Ascending aorta (tissue), 2 donors: ENCODE measurements at regions not wholly inside any gene's neighbourhood (a gene's known extent, or its start where the extent isn't known, plus 50 kb on each side); places are given as distances from the start of the nearest gene placed in this dataset.
"Not testable (repeated sequence)": the region's sequence is repeated elsewhere in the genome, so short reads cannot be mapped to it uniquely, and the experiment has no call there.

Experiments
- DNase-seq, 2 donors: peaks; one replicate each; pipeline ENCODE4 v3.0.0-alpha.2; 2019; ENCODE audit warnings: low spot score in 2 of 2
- H3K27ac ChIP-seq, 2 donors: fragments of 200-600 bp; sonication (generic); one replicate each; pipeline ENCODE4 v1.5.1; 2016 to 2017; ENCODE audit warnings: mild to moderate bottlenecking in 1 of 2
- H3K27me3 ChIP-seq: fragments of 200-600 bp; sonication (generic); one replicate; pipeline ENCODE4 v1.5.1; 2017
- H3K36me3 ChIP-seq, 2 donors: fragments of 200-600 bp; sonication (generic); one replicate each; pipeline ENCODE4 v1.5.1; 2016
- H3K4me1 ChIP-seq, 2 donors: fragments of 200-600 bp; sonication (generic); one replicate each; pipeline ENCODE4 v1.5.1; 2016 to 2017; ENCODE audit warnings: mild to moderate bottlenecking in 1 of 2
- H3K4me3 ChIP-seq, 2 donors: fragments of 200-600 bp; sonication (generic); one replicate each; pipeline ENCODE4 v1.5.1; 2016 to 2017; ENCODE audit warnings: mild to moderate bottlenecking in 1 of 2
- H3K9me3 ChIP-seq, 2 donors: fragments of 200-600 bp; sonication (generic); one replicate each; pipeline ENCODE4 v1.5.1; 2016
- CTCF ChIP-seq, 3 experiments: fragments of 200-600 bp in 2 of 3; fragments of 450-650 bp in 1 of 3; sonication (generic) in 2 of 3; IDR thresholded peaks; one replicate each; pipeline ENCODE4 v1.5.1; 2016 to 2019; ENCODE audit warnings: antibody characterized with exemption in 3 of 3, mild to moderate bottlenecking in 1 of 3, moderate library complexity in 1 of 3
- intact Hi-C: fragments of 100-400 bp; cut with DNase I; formaldehyde crosslinking; loops from one replicate; pipeline ENCODE4 v1.15.1; 2023

GRCh38 chr4:131764730-131765129, 1384.4 kb upstream of the PCDH10 start:
- Histone ChIP-seq H3K27ac (no peak overlapping the region), H3K9me3 (no peaks in the 10 kb centered on the region), H3K4me3 (no peak overlapping the region), H3K27me3 (no peaks in the 10 kb centered on the region), H3K4me1 (no peaks in the 10 kb centered on the region), H3K36me3 (no peaks in the 10 kb centered on the region)
- TF ChIP-seq CTCF (IDR thresholded peaks at IDR 0.05): no peak
- no peak for DNase-seq
- intact Hi-C loops: no loop called here

GRCh38 chr4:131774382-131774781, 1374.7 kb upstream of the PCDH10 start:
- intact Hi-C loops, H3K36me3 ChIP-seq, H3K27ac ChIP-seq, H3K4me1 ChIP-seq, DNase-seq, H3K27me3 ChIP-seq, H3K9me3 ChIP-seq, H3K4me3 ChIP-seq: not testable (repeated sequence)

GRCh38 chr4:131810565-131810964, 1338.5 kb upstream of the PCDH10 start:
- H3K27me3 ChIP-seq, H3K4me1 ChIP-seq, DNase-seq, H3K4me3 ChIP-seq, intact Hi-C loops, H3K36me3 ChIP-seq, H3K27ac ChIP-seq, H3K9me3 ChIP-seq: not testable (repeated sequence)
